Osteocyte (in vitro differentiated cells): ENCODE measurements at regions not wholly inside any gene's neighbourhood (a gene's known extent, or its start where the extent isn't known, plus 50 kb on each side); places are given as distances from the start of the nearest gene placed in this dataset.

ENCODE experiments used
- DNase-seq: peaks from one replicate; pipeline ENCODE4 v3.0.0; 2021; ENCODE audit warnings: mixed read lengths; ENCODE audit not compliant: unreplicated experiment; ENCODE audit errors: extremely low spot score
- H3K27ac Mint-ChIP-seq: one replicate; pipeline ENCODE4 v1.8.0; 2021; ENCODE audit warnings: mild to moderate bottlenecking, mixed read lengths; ENCODE audit not compliant: unreplicated experiment
- H3K27me3 Mint-ChIP-seq: one replicate; pipeline ENCODE4 v1.8.0; 2021; ENCODE audit warnings: mixed read lengths; ENCODE audit not compliant: unreplicated experiment
- H3K36me3 Mint-ChIP-seq: one replicate; pipeline ENCODE4 v1.8.0; 2021; ENCODE audit warnings: mixed read lengths; ENCODE audit not compliant: unreplicated experiment
- H3K4me1 Mint-ChIP-seq: one replicate; pipeline ENCODE4 v1.8.0; 2021; ENCODE audit warnings: mixed read lengths; ENCODE audit not compliant: unreplicated experiment
- H3K4me3 Mint-ChIP-seq: one replicate; pipeline ENCODE4 v1.8.0; 2021; ENCODE audit warnings: mild to moderate bottlenecking, moderate library complexity, mixed read lengths; ENCODE audit not compliant: unreplicated experiment
- H3K9me3 Mint-ChIP-seq: one replicate; pipeline ENCODE4 v1.8.0; 2021; ENCODE audit warnings: mixed read lengths; ENCODE audit not compliant: unreplicated experiment
- TF ChIP-seq, protein P1 (sequence below): fragments of 200-600 bp; sonication (generic); IDR thresholded peaks from 2 replicates; pipeline ENCODE4 v1.5.0; 2021; ENCODE audit warnings: antibody characterized with exemption, mild to moderate bottlenecking, moderate library complexity

DNA sequence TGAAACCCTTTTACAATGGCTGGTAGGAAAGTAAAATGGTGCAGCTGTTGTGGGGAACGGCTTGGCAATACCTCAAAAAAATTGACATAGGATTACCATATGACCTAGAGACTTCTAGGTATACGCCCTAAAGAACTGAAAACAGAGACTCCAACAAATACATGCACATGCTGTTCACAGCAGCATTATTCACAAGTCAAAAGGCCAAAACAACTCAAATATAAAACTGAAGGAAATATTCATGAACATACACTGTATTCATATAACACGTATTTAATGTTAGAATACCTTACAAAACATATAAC lies 74.6 kb downstream of the FOXA2 start:
- H3K4me1 Mint-ChIP-seq, result no peaks in the 10 kb centered on the region
- no peak for DNase-seq
- no peak overlapping the region for H3K4me3 Mint-ChIP-seq
- TF ChIP-seq, protein P1, sequence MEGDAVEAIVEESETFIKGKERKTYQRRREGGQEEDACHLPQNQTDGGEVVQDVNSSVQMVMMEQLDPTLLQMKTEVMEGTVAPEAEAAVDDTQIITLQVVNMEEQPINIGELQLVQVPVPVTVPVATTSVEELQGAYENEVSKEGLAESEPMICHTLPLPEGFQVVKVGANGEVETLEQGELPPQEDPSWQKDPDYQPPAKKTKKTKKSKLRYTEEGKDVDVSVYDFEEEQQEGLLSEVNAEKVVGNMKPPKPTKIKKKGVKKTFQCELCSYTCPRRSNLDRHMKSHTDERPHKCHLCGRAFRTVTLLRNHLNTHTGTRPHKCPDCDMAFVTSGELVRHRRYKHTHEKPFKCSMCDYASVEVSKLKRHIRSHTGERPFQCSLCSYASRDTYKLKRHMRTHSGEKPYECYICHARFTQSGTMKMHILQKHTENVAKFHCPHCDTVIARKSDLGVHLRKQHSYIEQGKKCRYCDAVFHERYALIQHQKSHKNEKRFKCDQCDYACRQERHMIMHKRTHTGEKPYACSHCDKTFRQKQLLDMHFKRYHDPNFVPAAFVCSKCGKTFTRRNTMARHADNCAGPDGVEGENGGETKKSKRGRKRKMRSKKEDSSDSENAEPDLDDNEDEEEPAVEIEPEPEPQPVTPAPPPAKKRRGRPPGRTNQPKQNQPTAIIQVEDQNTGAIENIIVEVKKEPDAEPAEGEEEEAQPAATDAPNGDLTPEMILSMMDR, result no peak
- no peaks in the 10 kb centered on the region for H3K9me3 Mint-ChIP-seq
- no peaks in the 10 kb centered on the region for H3K36me3 Mint-ChIP-seq
- H3K27me3 Mint-ChIP-seq, result peaks cover 8% of the 10 kb centered on the region
- H3K27ac Mint-ChIP-seq, result no peak overlapping the region

DNA sequence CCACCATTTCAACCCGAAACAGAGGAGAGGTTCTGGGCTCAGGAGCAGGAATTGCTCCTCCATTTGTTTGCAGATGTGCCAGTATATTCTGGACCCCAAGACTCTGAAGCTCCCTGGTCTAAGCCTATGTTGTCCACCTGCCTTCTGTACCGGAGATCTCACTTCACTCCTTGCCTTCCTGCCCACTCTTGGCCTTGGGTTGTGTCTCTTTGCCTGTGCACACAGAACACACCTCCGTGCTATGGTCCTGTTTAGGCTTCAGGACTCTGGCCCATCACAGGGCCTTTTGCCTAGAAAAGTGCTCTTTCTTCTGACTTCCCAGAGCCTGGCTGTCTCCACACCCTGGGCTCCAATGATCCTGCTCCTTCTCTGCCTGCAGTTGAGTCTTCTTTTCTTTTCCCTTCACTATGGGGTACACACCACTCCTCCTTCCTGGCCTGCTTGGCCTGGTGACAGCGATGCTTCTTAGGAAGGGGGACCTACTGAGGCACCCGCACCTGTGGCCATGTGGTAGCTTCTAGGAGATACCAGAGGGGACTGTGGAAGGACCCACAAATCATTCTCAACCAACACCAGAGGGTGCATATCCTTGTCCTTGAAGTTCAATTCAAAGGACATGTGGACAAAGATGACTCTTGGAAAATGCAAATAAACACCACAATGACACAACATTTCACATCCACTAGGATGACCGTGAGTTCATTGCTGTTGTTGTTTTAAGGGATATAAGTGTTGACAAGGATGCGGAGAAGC lies 75.1 kb downstream of the FOXA2 start:
- Mint-ChIP-seq H3K27ac (no peak overlapping the region), H3K36me3 (no peaks in the 10 kb centered on the region), H3K4me1 (no peaks in the 10 kb centered on the region), H3K4me3 (no peak overlapping the region), H3K27me3 (peaks cover 8% of the 10 kb centered on the region), H3K9me3 (no peaks in the 10 kb centered on the region)
- TF ChIP-seq, protein P1, result no peak
- no peak for DNase-seq

DNA sequence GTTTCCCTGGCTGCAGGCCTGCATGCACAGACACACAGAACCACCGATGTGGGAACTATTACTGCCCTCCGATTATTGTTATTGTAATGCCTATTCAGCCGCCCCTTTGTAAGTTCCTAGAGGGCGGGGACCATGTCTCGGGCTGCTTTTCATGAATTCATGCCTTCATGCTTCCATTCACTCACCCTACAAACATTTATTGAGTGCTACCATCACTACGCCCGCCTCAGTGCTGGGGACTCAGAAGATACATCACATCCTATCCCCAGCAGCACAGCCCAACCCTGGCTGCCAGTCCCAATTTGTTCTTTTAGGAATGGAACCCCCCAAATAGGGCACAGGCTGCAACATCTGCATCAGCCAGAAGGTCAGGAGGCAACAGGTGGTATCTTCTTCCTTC lies 75.9 kb downstream of the FOXA2 start:
- no peak for DNase-seq
- Mint-ChIP-seq H3K36me3 (no peaks in the 10 kb centered on the region), H3K4me3 (no peak overlapping the region), H3K4me1 (no peaks in the 10 kb centered on the region), H3K27me3 (peaks cover 6% of the 10 kb centered on the region), H3K9me3 (no peaks in the 10 kb centered on the region), H3K27ac (no peak overlapping the region)
- TF ChIP-seq, protein P1, result no peak

DNA sequence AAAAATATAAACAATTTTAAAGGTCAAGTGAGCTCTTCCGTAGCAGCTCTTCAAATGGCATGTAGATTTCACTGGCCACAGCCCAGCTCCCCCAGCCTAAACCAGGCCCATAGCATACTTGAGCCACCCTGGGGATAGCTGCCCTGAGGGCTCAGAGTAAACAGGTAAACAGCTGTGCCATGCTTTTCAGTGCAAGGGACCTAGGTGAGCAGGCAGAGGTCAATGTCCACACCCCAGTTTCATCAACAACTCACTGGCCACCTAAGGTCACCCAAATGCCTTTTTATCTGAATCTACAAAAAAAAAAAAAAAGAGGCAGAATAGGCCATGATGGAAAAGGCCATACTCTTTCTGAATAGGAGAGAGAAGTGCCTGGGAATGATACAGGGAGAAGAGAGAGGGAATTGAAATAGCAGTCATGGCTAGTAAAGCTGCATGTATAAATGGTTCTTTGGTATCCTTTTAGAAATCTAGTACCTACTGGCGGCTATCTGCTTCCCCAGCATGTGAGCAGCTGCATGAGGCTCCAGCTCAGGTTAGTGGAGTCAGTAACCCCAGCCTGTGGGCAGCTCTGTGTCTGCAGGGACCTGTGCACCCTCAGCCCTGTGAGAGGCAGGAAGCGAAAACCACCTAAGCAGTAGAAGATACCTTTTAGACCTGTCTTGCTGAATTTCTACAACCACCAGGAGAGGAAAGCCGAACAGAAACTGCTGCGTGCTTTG lies 77.0 kb downstream of the FOXA2 start:
- H3K9me3 Mint-ChIP-seq, result no peaks in the 10 kb centered on the region

DNA sequence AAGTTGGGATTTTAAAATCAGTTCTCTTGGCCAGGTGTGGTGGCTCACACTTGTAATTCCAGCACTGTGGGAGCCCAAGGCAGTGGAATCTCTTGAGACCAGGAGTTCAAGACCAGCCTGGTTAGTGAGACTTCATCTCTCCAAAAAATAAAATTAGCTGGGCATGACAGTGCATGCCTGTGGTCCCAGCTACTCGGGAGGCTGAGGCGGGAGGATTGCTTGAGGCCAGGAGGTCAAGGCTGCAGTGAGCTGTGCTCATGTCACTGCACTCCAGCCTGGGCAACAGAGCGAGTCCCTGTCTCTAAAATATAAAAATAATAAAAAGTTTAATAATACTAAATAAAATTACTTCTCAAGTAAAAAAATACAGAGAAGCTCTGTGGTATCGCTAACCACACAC lies 77.5 kb downstream of the FOXA2 start:
- Mint-ChIP-seq H3K27me3 (peaks cover 4% of the 10 kb centered on the region), H3K4me3 (no peak overlapping the region), H3K4me1 (no peaks in the 10 kb centered on the region), H3K36me3 (no peaks in the 10 kb centered on the region), H3K27ac (no peak overlapping the region), H3K9me3 (no peaks in the 10 kb centered on the region)
- TF ChIP-seq, protein P1, result no peak
- no peak for DNase-seq

More for the DNA sequence above, 77.0 kb downstream of the FOXA2 start:
- H3K36me3 Mint-ChIP-seq, result no peaks in the 10 kb centered on the region
- H3K4me1 Mint-ChIP-seq, result no peaks in the 10 kb centered on the region
- peaks cover 4% of the 10 kb centered on the region for H3K27me3 Mint-ChIP-seq
- H3K4me3 Mint-ChIP-seq, result no peak overlapping the region
- TF ChIP-seq, protein P1, result no peak
- H3K27ac Mint-ChIP-seq, result no peak overlapping the region
- no peak for DNase-seq
